GM13977 (cell line): ENCODE measurements at regions not wholly inside any gene's neighbourhood (a gene's known extent, or its start where the extent isn't known, plus 50 kb on each side); places are given as distances from the start of the nearest gene placed in this dataset.
"Not testable (repeated sequence)": the region's sequence is repeated elsewhere in the genome, so short reads cannot be mapped to it uniquely, and the experiment has no call there.

Experiments
- DNase-seq: peaks from one replicate; pipeline ENCODE4 v3.0.0; 2012; ENCODE audit warnings: low spot score
- in situ Hi-C: fragments of 300-500 bp; cut with MboI; formaldehyde crosslinking; loops from one replicate; pipeline ENCODE4 v1.12.0; 2022; ENCODE audit warnings: low sequenced_read_pairs, low pct_unique_long_range_greater_than_20kb, mixed read lengths, inconsistent platforms; ENCODE audit not compliant: unreplicated experiment
- TF ChIP-seq, protein P1 (sequence below): IDR thresholded peaks from 2 replicates; pipeline ENCODE4 v1.5.1; 2012; ENCODE audit warnings: mild to moderate bottlenecking, control low read depth; ENCODE audit not compliant: insufficient read depth; ENCODE audit errors: extremely low read depth, missing control alignments

DNA sequence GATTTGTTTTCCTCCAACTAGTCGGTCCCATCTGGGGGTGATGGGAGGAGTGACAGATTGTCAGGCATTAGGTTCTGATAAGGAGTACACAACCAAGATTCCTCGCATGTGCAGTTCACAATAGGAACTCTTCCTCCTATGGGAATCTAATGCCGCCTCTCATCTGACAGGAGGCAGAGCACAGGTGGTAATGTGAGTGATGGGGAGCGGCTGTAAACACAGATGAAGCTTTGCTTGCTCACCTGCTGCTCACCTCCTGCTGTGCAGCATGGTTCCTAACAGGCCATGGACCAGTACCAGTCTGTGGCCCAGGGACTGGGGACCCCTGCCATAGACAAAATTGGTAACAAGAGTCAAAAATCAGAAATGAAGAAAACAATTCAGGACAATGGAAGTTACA lies 173.3 kb upstream of the HMHB1 start:
- DNase-seq = no peak
- TF ChIP-seq, protein P1, sequence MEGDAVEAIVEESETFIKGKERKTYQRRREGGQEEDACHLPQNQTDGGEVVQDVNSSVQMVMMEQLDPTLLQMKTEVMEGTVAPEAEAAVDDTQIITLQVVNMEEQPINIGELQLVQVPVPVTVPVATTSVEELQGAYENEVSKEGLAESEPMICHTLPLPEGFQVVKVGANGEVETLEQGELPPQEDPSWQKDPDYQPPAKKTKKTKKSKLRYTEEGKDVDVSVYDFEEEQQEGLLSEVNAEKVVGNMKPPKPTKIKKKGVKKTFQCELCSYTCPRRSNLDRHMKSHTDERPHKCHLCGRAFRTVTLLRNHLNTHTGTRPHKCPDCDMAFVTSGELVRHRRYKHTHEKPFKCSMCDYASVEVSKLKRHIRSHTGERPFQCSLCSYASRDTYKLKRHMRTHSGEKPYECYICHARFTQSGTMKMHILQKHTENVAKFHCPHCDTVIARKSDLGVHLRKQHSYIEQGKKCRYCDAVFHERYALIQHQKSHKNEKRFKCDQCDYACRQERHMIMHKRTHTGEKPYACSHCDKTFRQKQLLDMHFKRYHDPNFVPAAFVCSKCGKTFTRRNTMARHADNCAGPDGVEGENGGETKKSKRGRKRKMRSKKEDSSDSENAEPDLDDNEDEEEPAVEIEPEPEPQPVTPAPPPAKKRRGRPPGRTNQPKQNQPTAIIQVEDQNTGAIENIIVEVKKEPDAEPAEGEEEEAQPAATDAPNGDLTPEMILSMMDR = no peak
- in situ Hi-C loops = no loop called here

DNA sequence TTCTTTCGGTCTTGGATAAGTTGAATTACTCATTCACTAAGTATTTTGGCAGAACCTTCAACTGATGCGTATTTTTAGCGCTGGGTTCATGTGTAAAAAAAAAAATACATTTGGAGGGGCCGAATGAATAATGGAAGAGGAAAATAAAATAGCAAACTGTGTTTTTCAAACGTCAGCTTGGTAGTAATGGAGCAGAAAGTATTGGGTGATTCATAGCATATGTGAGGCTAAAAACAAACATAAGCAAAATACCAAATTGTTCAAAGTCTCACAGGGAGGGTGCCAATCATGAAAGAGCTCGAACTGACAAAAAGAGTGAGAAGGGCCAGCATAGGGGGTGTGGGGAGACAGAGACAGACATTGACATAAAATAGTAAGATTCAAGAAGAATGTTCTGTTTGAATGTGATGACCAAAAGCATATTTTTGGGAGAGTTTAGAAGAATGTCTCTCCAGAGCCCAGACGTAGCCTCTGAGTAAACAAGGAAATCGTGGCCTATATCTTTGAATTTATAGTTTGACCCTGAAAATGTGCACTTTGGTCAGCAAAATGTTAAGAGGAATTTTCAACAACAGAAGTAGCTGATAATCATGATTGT lies 174.9 kb upstream of the HMHB1 start:
- no peak for DNase-seq
- in situ Hi-C loops = no loop called here
- TF ChIP-seq, protein P1 = no peak

DNA sequence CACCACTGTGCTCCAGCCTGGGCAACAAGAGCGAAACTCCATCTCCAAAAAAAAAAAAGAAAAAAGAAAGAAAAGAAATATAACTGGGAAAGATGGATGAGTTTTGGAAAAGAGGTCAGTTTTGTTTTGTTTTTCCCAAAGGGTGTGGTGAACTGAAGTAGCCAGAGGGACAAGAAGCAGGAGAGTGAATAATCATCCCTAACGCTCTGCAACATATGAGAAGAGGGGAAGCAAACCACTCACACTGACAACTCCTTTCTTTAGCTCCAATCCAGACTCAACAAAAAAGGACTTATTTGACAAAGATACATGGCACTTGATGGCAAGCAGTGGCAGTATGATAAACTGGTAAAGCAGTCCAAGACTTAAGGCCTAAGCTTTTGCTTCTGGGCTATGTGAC lies 176.1 kb upstream of the HMHB1 start:
- in situ Hi-C loops = no loop called here
- no peak for DNase-seq
- TF ChIP-seq, protein P1 = no peak

DNA sequence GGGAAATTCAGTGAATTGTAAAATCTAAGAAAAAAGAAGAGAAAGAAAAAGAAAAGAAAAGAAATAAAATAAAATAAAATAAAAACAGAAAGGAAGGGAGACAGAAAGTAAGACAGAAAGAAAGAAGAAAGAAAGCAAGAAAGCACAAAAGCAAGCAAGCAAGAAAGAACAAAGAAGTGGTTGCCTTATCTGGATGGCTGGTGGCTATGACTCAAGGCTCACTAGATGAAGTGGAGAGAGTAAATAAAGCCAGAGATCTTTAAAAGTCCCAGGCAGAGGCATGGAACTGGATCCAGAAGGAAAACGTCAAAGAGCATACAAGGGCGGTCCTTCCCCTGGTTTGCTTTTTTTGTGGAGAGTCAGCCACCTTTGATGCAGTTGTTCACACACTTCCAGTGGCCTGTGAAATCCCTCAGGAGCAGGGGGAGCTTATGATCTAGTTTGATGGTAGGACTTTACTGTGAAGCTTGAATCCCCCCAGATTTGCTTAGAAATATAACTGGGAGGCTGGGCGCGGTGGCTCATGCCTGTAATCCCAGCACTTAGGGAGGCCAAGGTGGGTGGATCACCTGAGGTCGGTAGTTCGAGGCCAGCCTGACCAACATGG lies 176.7 kb upstream of the HMHB1 start:
- no peak for DNase-seq
- TF ChIP-seq, protein P1 = no peak
- in situ Hi-C loops = no loop called here

DNA sequence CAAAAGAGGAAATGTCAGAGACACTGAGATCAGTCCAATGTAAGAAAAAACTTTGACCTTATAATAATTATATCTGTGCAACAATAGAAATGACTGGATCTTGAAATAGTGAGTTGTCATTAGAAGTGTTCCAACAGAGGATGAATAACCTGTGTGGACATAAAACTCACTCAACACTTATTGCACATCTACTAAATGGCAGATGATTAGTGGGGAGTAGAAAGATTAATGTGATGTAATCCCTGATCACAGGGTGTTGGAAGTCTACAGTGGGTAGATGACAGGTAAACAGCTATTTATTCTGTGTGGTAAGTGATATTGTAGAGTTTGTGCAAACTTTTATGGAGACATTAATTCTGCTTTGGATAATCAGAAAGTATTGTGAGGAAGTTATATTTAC lies 177.3 kb upstream of the HMHB1 start:
- in situ Hi-C loops = no loop called here
- DNase-seq = no peak
- TF ChIP-seq, protein P1 = no peak

DNA sequence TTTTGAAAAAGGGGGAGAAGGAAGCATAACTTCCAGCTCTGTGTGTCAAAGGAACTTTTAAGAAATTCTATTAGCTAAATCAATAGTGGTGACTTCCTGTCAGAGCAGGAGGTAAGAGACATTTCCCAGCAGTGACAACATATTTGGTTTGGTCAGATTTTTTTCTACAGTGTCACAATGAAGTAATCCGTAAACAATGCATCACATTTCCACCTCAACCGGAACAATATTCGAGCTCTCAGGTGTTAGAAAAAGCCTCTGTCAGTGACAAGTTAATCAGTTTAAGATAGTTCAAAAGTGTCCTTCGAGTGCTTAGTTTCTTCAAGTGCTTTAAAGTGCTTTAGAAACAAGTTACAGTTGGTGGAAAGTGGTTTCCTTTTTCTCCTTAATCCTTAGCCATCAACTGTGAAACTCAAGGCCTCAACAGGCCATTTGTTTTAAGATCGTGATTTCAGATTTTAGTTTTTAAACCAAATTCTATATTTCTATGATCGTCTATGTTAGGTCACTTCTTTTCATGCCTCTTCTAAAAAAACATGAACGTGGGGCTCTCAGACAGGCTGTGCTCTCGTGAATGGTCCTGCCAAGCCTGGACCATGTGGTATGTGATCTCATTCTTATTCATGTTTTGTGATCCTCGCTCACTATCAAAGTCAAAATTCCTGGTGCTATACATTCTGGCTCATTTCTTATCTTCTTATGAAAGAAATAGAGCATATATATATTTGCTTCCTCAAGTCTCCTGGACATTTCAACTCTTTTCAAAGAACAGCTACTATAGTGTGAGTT lies 181.9 kb upstream of the HMHB1 start:
- TF ChIP-seq, protein P1 = no peak
- in situ Hi-C loops = no loop called here
- no peak for DNase-seq

DNA sequence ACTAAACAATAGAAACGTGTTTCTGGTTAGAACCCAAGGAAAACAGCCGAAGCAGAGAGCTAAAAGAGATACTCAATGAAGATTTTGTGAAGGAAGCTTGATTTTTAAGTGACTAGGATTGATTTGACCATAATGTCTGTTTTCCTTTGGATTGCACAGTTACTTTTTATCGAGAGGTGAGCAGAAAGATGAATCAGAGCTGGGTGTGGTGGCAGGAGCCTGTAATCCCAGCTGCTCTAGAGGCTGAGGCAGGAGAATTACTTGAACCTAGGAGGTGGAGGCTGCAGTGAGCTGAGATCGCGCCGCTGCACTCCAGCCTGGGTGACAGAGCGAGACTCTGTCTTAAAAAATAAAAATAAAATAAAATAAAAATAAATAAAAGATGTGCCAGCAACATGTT lies 186.9 kb upstream of the HMHB1 start:
- DNase-seq, in situ Hi-C loops: not testable (repeated sequence)
